ENCODE measurements at regions not wholly inside any gene's neighbourhood (a gene's known extent, or its start where the extent isn't known, plus 50 kb on each side); places are given as distances from the start of the nearest gene placed in this dataset.

DNA sequence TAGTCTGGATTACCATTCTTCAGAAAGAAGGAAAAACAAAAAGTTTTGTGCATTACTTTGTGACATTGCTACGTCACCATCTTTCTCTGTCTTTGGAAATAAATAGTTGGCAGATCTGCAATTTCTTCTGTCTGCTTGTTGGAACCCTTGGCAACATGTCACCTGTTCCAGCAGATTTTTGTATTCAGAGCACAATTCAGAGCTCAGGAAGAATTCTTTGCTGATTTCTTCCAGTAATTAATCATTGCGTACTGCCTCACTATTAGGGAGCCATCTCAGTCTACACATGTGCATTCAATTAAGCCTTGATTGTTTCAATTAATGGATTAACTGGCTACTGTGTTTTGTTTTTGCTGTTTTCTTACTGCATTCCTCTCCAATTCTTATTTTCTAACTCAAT lies 467.2 kb downstream of the CDH8 start:
- TF ChIP-seq SMC3 (IDR thresholded peaks at IDR 0.05; ENCODE audit: borderline replicate concordance, low read length) (no peak), CREM (IDR thresholded peaks at IDR 0.05; ENCODE audit: low read depth) (no peak), EZH2 (IDR thresholded peaks at IDR 0.05; ENCODE audit: borderline replicate concordance, control insufficient read depth, low read depth, low read length) (no peak), CHD2 (IDR thresholded peaks at IDR 0.05; ENCODE audit: borderline replicate concordance, low read depth, low read length) (no peak), POLR2AphosphoS5 (IDR thresholded peaks at IDR 0.05; ENCODE audit: low read length) (no peak), EP300 (IDR thresholded peaks at IDR 0.05; ENCODE audit: borderline replicate concordance in 1 of 2, control insufficient read depth in 1 of 2, low read depth in 2 of 2, low read length in 2 of 2) (no peak), RAD21 (IDR thresholded peaks at IDR 0.05; ENCODE audit: insufficient read depth, low read depth, low read length) (no peak), GABPA (IDR thresholded peaks at IDR 0.05; ENCODE audit: low read depth) (no peak), POLR2A (IDR thresholded peaks at IDR 0.05; ENCODE audit: low read depth, low read length) (no peak), SP1 (IDR thresholded peaks at IDR 0.05; ENCODE audit: low read depth, low read length) (no peak)
- TF ChIP-seq, protein P1, sequence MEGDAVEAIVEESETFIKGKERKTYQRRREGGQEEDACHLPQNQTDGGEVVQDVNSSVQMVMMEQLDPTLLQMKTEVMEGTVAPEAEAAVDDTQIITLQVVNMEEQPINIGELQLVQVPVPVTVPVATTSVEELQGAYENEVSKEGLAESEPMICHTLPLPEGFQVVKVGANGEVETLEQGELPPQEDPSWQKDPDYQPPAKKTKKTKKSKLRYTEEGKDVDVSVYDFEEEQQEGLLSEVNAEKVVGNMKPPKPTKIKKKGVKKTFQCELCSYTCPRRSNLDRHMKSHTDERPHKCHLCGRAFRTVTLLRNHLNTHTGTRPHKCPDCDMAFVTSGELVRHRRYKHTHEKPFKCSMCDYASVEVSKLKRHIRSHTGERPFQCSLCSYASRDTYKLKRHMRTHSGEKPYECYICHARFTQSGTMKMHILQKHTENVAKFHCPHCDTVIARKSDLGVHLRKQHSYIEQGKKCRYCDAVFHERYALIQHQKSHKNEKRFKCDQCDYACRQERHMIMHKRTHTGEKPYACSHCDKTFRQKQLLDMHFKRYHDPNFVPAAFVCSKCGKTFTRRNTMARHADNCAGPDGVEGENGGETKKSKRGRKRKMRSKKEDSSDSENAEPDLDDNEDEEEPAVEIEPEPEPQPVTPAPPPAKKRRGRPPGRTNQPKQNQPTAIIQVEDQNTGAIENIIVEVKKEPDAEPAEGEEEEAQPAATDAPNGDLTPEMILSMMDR (IDR thresholded peaks at IDR 0.05 in 2 of 3, conservative IDR thresholded peaks at IDR 0.05 in 1 of 3; ENCODE audit: control insufficient read depth in 2 of 3, extremely low read depth in 1 of 3, insufficient read depth in 1 of 3, low read depth in 3 of 3, low read length in 3 of 3) = no peak
- TF ChIP-seq, protein P2, sequence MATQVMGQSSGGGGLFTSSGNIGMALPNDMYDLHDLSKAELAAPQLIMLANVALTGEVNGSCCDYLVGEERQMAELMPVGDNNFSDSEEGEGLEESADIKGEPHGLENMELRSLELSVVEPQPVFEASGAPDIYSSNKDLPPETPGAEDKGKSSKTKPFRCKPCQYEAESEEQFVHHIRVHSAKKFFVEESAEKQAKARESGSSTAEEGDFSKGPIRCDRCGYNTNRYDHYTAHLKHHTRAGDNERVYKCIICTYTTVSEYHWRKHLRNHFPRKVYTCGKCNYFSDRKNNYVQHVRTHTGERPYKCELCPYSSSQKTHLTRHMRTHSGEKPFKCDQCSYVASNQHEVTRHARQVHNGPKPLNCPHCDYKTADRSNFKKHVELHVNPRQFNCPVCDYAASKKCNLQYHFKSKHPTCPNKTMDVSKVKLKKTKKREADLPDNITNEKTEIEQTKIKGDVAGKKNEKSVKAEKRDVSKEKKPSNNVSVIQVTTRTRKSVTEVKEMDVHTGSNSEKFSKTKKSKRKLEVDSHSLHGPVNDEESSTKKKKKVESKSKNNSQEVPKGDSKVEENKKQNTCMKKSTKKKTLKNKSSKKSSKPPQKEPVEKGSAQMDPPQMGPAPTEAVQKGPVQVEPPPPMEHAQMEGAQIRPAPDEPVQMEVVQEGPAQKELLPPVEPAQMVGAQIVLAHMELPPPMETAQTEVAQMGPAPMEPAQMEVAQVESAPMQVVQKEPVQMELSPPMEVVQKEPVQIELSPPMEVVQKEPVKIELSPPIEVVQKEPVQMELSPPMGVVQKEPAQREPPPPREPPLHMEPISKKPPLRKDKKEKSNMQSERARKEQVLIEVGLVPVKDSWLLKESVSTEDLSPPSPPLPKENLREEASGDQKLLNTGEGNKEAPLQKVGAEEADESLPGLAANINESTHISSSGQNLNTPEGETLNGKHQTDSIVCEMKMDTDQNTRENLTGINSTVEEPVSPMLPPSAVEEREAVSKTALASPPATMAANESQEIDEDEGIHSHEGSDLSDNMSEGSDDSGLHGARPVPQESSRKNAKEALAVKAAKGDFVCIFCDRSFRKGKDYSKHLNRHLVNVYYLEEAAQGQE (IDR thresholded peaks at IDR 0.05; ENCODE audit: low read depth, low read length) = no peak
- TF ChIP-seq, protein P3, sequence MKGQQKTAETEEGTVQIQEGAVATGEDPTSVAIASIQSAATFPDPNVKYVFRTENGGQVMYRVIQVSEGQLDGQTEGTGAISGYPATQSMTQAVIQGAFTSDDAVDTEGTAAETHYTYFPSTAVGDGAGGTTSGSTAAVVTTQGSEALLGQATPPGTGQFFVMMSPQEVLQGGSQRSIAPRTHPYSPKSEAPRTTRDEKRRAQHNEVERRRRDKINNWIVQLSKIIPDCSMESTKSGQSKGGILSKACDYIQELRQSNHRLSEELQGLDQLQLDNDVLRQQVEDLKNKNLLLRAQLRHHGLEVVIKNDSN (IDR thresholded peaks at IDR 0.05; ENCODE audit: borderline replicate concordance, extremely low read length, insufficient read depth, low read depth, low read length) = no peak
- TF ChIP-seq, protein P4, sequence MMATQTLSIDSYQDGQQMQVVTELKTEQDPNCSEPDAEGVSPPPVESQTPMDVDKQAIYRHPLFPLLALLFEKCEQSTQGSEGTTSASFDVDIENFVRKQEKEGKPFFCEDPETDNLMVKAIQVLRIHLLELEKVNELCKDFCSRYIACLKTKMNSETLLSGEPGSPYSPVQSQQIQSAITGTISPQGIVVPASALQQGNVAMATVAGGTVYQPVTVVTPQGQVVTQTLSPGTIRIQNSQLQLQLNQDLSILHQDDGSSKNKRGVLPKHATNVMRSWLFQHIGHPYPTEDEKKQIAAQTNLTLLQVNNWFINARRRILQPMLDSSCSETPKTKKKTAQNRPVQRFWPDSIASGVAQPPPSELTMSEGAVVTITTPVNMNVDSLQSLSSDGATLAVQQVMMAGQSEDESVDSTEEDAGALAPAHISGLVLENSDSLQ (IDR thresholded peaks at IDR 0.05) = no peak
